Right renal cortex interstitium (tissue), 3 donors: ENCODE measurements at regions not wholly inside any gene's neighbourhood (a gene's known extent, or its start where the extent isn't known, plus 50 kb on each side); places are given as distances from the start of the nearest gene placed in this dataset.

ENCODE experiments used
- DNase-seq, 3 donors: peaks; one replicate each; pipeline ENCODE4 v3.0.0-alpha.2; 2013; ENCODE audit warnings: low read depth in 3 of 3, low spot score in 2 of 3

DNA sequence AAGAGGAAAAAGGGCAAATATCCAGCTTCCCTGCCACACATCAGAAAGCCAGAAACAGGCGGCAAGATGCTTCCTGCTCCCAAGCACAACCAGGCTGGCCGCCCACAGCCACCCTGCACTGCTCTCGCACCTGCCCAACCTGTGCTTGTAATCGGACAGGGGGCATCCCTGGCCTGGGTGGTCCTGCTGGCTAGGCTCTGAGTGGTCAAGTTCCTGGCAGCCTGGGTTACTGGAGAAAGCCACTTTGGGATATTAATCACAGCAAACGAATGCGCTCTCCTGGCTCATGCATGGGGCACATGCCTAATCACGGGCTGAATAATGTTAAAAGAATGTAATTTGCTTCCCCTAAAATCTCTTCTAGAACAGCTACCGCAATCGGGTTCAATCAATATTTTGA is 442.4 kb downstream of the MCTP2 start:
- DNase-seq, result no peak

- no peak for DNase-seq
Measured at GRCh38 chr15:94674296-94674695, 442.9 kb downstream of the MCTP2 start.

DNA sequence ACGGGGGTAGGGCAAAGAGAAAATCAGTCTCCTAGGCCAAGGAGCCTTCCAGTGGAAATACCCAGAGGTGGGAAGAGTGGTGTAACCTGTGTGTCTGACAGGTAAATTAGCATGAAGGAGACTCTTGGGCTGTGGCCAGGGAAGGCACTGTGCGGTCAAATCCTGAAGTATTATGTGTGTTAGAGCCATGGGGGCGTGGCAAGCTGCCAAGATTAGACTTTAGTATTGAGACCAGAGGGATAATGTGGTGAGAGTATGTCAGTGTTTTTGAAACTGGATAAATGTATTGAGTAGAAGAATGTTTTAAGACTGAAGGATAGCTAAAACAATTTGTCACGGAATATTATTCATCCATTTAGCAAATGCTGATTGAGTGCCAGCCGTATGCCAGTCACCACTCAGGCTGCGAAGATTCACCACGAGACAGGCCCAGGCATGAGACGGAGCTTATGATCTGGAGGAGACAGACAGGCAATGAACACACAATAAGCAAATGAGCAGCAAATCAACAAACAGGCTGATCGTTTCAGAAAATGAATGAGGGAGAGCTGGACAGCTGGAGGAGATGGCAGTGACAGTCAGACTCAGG is 445.9 kb downstream of the MCTP2 start:
- no peak for DNase-seq

DNA sequence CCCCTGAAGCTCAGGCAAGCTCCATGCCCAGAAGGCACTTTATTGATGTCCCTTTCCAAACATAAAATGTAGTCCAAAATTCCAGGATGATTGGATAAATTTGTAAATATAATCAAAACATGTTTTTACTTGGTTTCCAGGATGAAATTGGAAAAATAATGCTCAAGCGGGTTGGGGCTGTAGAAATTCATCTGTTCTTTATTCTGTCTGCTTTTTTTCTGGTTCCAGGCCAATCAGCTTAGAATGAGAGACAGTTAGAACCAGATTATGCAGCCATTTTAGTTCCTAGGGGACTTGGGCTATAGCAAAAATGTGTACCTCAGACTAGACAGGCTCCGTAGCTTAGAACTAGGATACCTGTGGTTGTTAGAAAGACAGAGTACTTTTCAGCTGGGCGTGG is 450.8 kb downstream of the MCTP2 start:
- DNase-seq, result no peak

- no peak for DNase-seq
Measured at GRCh38 chr15:94683902-94684301, 452.5 kb downstream of the MCTP2 start.

DNA sequence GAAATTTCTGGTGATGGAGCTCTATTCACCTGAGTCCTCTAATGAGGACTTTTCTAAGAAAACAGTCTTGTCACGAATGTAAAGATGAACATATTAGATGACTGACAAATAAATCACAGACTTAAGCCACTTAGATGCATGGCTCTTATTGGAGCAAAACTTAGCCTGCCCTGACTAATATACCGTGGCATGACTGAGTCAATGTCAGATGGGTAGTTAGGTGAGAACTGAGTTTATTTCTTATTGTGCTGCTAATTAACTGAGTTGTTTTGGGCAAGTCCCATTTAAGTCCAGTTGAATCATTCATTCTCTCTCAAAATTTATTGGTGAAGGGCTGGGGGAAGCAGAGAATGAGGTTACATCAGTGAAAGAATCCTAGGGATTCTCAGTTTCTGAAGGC is 459.8 kb downstream of the MCTP2 start:
- no peak for DNase-seq

DNA sequence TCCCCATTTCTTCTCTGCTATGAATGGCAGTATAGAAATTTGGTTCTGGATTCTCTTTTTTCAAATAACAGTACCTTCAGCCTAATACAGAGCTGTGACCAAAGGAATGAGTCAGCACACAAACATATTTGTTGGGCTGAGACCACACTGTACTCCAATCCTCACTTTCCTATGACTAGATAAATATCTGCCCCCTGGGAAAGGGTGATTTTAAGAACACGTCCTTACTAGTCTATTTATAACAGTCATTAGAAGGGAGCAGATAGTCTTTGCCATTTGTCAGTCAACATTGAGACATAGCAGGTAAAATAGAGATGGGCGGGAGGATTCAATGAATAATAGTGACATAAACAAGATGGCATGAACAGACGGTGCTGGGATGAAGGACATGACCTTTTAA is 461.3 kb downstream of the MCTP2 start:
- no peak for DNase-seq

DNA sequence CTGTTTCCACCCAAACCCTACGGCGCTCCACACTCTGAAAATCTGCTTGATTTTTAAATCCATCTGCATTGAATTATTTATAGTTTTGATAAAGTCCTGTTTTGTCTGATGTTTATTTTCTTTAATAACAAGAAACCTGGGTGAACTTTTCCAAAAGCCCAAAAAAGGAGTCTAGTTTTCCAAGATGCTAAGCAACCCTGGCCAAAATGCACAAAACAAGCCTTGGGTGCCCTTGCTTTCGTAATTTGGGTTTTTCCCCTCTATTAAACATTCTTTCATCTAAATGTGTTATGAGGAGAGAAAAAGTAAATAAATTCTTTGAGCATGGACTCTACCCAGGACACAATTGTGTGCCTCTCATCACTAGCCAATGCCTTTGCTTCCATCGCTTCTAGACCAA is 468.9 kb downstream of the MCTP2 start:
- no peak for DNase-seq

- DNase-seq, result no peak
Measured at GRCh38 chr15:94701281-94701985, 470.1 kb downstream of the MCTP2 start.

DNA sequence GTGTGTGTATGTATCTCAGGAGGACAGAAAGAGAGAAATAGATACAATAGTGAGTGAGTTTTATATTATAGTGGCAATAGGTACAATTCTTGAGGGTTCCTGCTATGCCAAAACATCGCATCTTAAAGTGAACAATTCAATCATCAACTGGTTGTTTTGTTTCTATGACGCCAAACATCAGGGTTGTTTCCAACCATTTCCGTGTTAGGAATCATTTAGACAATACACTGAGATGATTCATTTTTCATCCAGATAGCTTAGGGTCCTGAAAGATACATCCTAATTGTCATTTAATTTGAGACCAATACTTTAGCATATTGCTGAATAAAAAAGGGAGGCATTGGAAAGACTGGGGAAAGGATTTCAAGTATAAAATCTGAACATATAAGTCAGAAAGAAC is 472.2 kb downstream of the MCTP2 start:
- DNase-seq, result no peak

GRCh38 chr15:94704421-94704820 is 473.1 kb downstream of the MCTP2 start:
- DNase-seq, result no peak

GRCh38 chr15:94704946-94705345 is 473.6 kb downstream of the MCTP2 start:
- no peak for DNase-seq

DNA sequence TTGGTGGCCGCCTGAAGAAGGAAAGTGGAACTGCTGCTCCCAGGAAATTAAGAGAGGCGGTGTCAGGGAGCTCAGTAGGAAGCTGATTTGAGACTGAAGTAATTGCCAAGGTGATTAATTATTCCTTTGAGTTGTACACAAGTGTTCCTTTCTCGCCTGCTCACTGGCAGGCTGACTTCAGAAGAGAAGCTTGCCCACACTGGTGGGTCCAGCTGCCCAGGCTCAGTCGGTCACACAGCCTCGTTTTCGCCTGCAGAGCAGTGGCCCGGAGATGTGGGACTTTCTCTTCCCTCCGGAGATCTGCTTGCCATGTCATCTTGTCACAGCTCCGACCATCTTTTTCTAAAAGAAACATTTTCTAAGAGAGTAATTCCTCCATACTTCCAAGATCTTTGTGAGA is 478.0 kb downstream of the MCTP2 start:
- DNase-seq, result no peak

GRCh38 chr15:94722024-94722636 is 490.8 kb downstream of the MCTP2 start:
- no peak for DNase-seq

DNA sequence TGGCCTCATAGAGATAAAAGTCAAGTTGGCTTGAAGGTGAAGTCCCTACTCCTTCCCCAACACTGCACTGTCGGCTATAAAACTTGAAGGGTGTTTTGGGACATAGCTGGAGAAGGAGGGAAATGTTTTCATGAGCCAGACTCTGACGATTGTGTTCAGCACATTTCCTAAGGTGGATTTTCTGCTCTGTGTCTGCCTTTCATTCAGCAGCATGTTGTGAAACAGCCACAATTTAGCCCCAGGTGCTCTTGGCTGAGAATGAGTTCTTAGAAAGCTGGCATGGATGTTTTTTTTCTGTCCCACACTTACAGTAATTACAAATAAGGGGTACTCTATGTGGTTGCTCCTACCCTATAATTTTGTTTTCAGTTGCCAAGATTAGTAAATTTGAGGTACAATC is 492.4 kb downstream of the MCTP2 start:
- DNase-seq, result no peak

- DNase-seq, result no peak
Measured at GRCh38 chr15:94731286-94731685, 499.9 kb downstream of the MCTP2 start.

DNA sequence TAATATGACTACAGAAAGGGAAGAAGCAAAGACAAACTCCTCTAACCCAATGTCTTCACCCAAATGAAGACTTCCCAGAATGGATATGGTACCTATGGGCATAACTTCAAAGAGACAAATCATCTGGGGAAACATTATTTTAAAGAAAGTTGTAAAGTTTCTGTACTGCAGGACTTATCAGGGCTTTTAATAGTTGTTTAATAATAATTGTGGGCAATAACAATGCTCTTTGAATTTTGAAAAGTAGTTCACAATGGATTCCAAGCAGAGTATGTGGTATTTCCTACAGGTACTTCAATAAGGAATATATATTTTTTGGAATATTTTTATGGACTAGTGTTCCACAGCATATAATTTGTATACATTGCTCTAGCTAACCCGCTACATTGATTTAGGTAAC is 503.1 kb downstream of the MCTP2 start:
- DNase-seq, result no peak

DNA sequence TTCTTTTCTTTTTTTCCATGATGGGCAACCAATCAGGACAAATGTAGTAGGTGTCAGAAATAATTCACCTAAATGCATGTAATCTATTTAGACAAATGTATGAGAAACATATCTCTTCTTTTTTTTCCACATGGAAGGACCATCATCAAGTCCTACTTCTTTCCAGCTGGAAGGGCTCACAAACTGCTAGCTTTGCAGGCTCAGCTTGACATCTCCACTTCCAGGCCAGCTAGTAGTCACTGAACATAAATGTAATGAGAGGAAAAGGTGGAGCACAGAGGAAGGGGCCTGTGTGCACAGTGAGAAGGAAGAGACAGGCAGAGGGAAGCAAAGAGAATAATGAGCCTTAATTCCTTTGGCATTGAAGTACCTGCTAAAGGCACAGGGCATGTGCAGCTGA is 504.9 kb downstream of the MCTP2 start:
- no peak for DNase-seq

- no peak for DNase-seq
Measured at GRCh38 chr15:94739639-94740038, 508.3 kb downstream of the MCTP2 start.

GRCh38 chr15:94740469-94740868 is 509.1 kb downstream of the MCTP2 start:
- DNase-seq, result no peak

GRCh38 chr15:94743668-94744067 is 512.3 kb downstream of the MCTP2 start:
- DNase-seq, result no peak

GRCh38 chr15:94744080-94744793 is 512.9 kb downstream of the MCTP2 start:
- DNase-seq, result no peak
